ENCODE measurements at regions not wholly inside any gene's neighbourhood (a gene's known extent, or its start where the extent isn't known, plus 50 kb on each side); places are given as distances from the start of the nearest gene placed in this dataset.

- no peak for TF ChIP-seq CTCF (IDR thresholded peaks at IDR 0.05)
- Histone ChIP-seq H3K4me3 (no peak overlapping the region), H3K27ac (no peak overlapping the region)
- DNase-seq (ENCODE audit: low spot score), result no peak
These were observed 71.9 kb upstream of the TOP1 start for GRCh38 chr20:40956542-40957264.

GRCh38 chr20:40957265-40957760 is 71.3 kb upstream of the TOP1 start:
- H3K27ac ChIP-seq, result no peak overlapping the region
- TF ChIP-seq CTCF (IDR thresholded peaks at IDR 0.05), result no peak
- H3K4me3 ChIP-seq, result no peak overlapping the region
- DNase-seq (ENCODE audit: low spot score), result no peak

GRCh38 chr20:40958598-40958997 is 70.0 kb upstream of the TOP1 start:
- no peak for TF ChIP-seq CTCF (IDR thresholded peaks at IDR 0.05)

GRCh38 chr20:40959325-40960092 is 69.1 kb upstream of the TOP1 start:
- TF ChIP-seq CTCF (IDR thresholded peaks at IDR 0.05), result no peak
- Histone ChIP-seq H3K4me3 (no peak overlapping the region), H3K27ac (no peak overlapping the region)
- DNase-seq (ENCODE audit: low spot score), result no peak

More at GRCh38 chr20:40958598-40958997, 70.0 kb upstream of the TOP1 start:
- no peak overlapping the region for H3K4me3 ChIP-seq
- no peak overlapping the region for H3K27ac ChIP-seq
- no peak for DNase-seq (ENCODE audit: low spot score)

GRCh38 chr20:40960101-40960500 is 68.5 kb upstream of the TOP1 start:
- H3K4me3 ChIP-seq, result no peak overlapping the region
- no peak overlapping the region for H3K27ac ChIP-seq
- DNase-seq (ENCODE audit: low spot score), result no peak
- no peak for TF ChIP-seq CTCF (IDR thresholded peaks at IDR 0.05)

GRCh38 chr20:40960521-40960956 is 68.1 kb upstream of the TOP1 start:
- no peak for DNase-seq (ENCODE audit: low spot score)
- H3K4me3 ChIP-seq, result no peak overlapping the region
- peak overlapping the region in 1 of 2 donors; percentile 7 for H3K27ac ChIP-seq
- TF ChIP-seq CTCF (IDR thresholded peaks at IDR 0.05), result no peak
